GM12875 (cell line): ENCODE measurements at regions not wholly inside any gene's neighbourhood (a gene's known extent, or its start where the extent isn't known, plus 50 kb on each side); places are given as distances from the start of the nearest gene placed in this dataset.

Experiments
- H3K4me3 ChIP-seq: one replicate; pipeline ENCODE4 v1.5.1; 2011; ENCODE audit warnings: low read depth, low read length, control low read depth
- CTCF ChIP-seq: IDR thresholded peaks from 2 replicates; pipeline ENCODE4 v1.5.1; 2011; ENCODE audit warnings: low read depth, mild to moderate bottlenecking, control low read depth, inconsistent platforms, low read length, moderate library complexity, borderline replicate concordance; ENCODE audit not compliant: insufficient read depth

- no peak for TF ChIP-seq CTCF
- no peak overlapping the region for H3K4me3 ChIP-seq
Measured at GRCh38 chr9:87122947-87123685, 175.8 kb upstream of the GAS1 start.

- H3K4me3 ChIP-seq: no peak overlapping the region
- TF ChIP-seq CTCF: no peak
Measured at GRCh38 chr9:87123830-87124229, 176.5 kb upstream of the GAS1 start.

- no peak overlapping the region for H3K4me3 ChIP-seq
- TF ChIP-seq CTCF: no peak
Measured at GRCh38 chr9:87125819-87126218, 178.5 kb upstream of the GAS1 start.

DNA sequence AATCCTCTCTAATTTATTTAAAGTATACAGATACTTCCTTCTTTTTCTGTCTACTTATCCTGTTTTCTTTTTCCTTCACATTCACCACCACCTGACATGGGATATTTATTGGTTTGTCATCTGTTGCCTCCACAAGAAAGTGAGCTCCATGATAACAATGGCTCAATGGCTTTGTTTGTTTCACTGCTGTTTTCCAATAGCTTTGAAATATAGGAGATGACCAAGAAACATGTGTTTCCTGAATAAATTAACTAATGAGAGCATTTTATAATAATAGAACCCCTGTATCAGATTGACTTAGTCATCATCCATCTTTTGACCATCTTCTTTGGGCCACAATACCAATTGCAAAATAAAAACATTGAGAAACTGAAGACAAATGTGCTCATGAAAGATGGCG, 180.2 kb upstream of the GAS1 start:
- no peak for TF ChIP-seq CTCF
- H3K4me3 ChIP-seq: no peak overlapping the region

DNA sequence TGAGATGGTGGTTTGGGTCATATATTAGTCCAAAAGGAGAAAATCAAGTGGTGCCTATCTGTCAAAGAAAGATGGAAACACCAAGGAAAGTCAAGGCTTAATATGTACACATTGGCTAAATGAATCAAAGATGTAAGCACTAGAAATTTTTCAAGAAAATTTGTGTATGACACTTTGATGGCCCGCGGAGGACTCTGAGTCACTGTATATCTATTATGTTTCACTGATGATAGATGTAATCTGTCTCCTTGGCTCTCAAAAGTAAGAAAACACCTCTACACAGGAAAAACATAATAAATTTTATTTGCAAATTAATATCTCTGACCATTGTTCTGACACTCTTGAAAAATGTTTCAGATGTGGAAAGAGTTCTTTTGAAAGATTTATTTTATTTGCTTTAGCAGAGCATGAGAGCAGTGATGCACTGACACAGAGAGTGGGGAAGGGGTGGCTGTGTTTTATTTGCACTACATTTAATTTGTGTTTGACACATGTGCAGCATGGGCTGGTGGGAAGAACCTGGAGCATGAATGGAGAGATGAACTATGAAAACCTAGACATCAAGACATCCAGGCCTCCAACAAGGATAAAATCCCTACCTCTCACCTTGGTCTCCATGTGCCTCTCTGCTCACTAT, 180.8 kb upstream of the GAS1 start:
- TF ChIP-seq CTCF: no peak
- H3K4me3 ChIP-seq: no peak overlapping the region

- H3K4me3 ChIP-seq: no peak overlapping the region
- no peak for TF ChIP-seq CTCF
Measured at GRCh38 chr9:87128844-87129493, 181.7 kb upstream of the GAS1 start.
